Tibial nerve (tissue), 3 donors: ENCODE measurements at regions not wholly inside any gene's neighbourhood (a gene's known extent, or its start where the extent isn't known, plus 50 kb on each side); places are given as distances from the start of the nearest gene placed in this dataset.

ENCODE experiments used
- EP300 ChIP-seq, 2 donors: sonication (generic); formaldehyde crosslinking; IDR thresholded peaks; one replicate each; pipeline ENCODE4 v1.6.1; 2017; ENCODE audit warnings: antibody characterized with exemption in 2 of 2, mild to moderate bottlenecking in 1 of 2
- POLR2A ChIP-seq, 2 donors: fragments of 450-650 bp; IDR thresholded peaks; one replicate each; pipeline ENCODE4 v1.6.1; 2017; ENCODE audit warnings: antibody characterized with exemption in 2 of 2, mild to moderate bottlenecking in 2 of 2, moderate library complexity in 2 of 2

GRCh38 chr9:74066605-74067004, 430.5 kb upstream of the RORB start:
- TF ChIP-seq EP300 (IDR thresholded peaks at IDR 0.05) (no peak), POLR2A (IDR thresholded peaks at IDR 0.05) (no peak)
